H1 (cell line): ENCODE measurements at regions not wholly inside any gene's neighbourhood (a gene's known extent, or its start where the extent isn't known, plus 50 kb on each side); places are given as distances from the start of the nearest gene placed in this dataset.

Experiments used
- CTCF ChIA-PET: fragments of 300-600 bp; sonication (Branson Sonifier 250); formaldehyde crosslinking; loops from one replicate; lab custom pipeline; 2021; ENCODE audit not compliant: partially characterized antibody; lab: Charles Lee
- POLR2A ChIA-PET: fragments of 300-600 bp; sonication (Branson Sonifier 250); formaldehyde crosslinking; loops from one replicate; lab custom pipeline; 2021; ENCODE audit warnings: inconsistent platforms; ENCODE audit not compliant: partially characterized antibody; lab: Charles Lee
- DNase-seq, 2 experiments: peaks; one replicate each; pipeline versions ENCODE4 v3.0.0 to v3.0.0-alpha.2; 2010 to 2022; ENCODE audit warnings: low spot score in 2 of 2, low read depth in 1 of 2, mixed read lengths in 1 of 2
- FAIRE-seq: peaks from 2 replicates; lab custom pipeline; 2011; peaks lifted over from hg19 to GRCh38; lab: Jason Lieb, UNC
- H2AFZ ChIP-seq: 2 replicates; pipeline ENCODE4 v1.8.1; 2012; ENCODE audit warnings: low read length, inconsistent platforms
- H2AK5ac ChIP-seq: 2 replicates; pipeline ENCODE4 v1.6.1; 2013; ENCODE audit warnings: low read depth, low read length
- H2BK120ac ChIP-seq: replicated peaks from 2 replicates; pipeline ENCODE3; 2013; ENCODE audit warnings: low read depth, low read length, inconsistent platforms
- H2BK12ac ChIP-seq: 2 replicates; pipeline ENCODE4 v1.6.1; 2013; ENCODE audit warnings: low read depth, low read length
- H2BK15ac ChIP-seq: 2 replicates; pipeline ENCODE4 v1.6.1; 2013; ENCODE audit warnings: low read length
- H2BK20ac ChIP-seq: 2 replicates; pipeline ENCODE4 v1.6.1; 2013; ENCODE audit warnings: low read length
- H2BK5ac ChIP-seq: 2 replicates; pipeline ENCODE4 v1.6.1; 2013; ENCODE audit warnings: low read depth, low read length
- H3K14ac ChIP-seq: 2 replicates; pipeline ENCODE4 v1.6.1; 2013; ENCODE audit warnings: inconsistent platforms; ENCODE audit not compliant: insufficient read length
- H3K18ac ChIP-seq: 2 replicates; pipeline ENCODE4 v1.6.1; 2013; ENCODE audit warnings: low read length; ENCODE audit errors: extremely low read depth
- H3K23ac ChIP-seq: 2 replicates; pipeline ENCODE4 v1.6.1; 2013; ENCODE audit warnings: inconsistent platforms; ENCODE audit not compliant: insufficient read length
- H3K23me2 ChIP-seq: 2 replicates; pipeline ENCODE4 v1.6.1; 2013; ENCODE audit warnings: low read depth, low read length
- H3K27ac ChIP-seq: 2 replicates; pipeline ENCODE4 v1.6.1; 2011; ENCODE audit warnings: low read depth, low read length, inconsistent platforms
- H3K27me3 ChIP-seq, 4 experiments: replicated peaks in 1 of 4; 1 replicate in 1 of 4; 2 replicates in 3 of 4; pipeline versions ENCODE4 v1.6.1 to v1.8.1; 2011 to 2013; ENCODE audit warnings: low read length in 3 of 4, mild to moderate bottlenecking in 3 of 4, inconsistent platforms in 2 of 4, mixed read lengths in 2 of 4, moderate library complexity in 1 of 4; ENCODE audit not compliant: control insufficient read depth in 3 of 4, insufficient read depth in 3 of 4; ENCODE audit errors: extremely low read depth in 1 of 4
- H3K36me3 ChIP-seq, 4 experiments: 2 replicates each; pipeline versions ENCODE4 v1.6.1 to v1.8.1; 2011 to 2013; ENCODE audit warnings: mild to moderate bottlenecking in 4 of 4, low read length in 3 of 4, moderate library complexity in 2 of 4, control low read depth in 1 of 4, inconsistent platforms in 1 of 4; ENCODE audit not compliant: insufficient read depth in 4 of 4, control insufficient read depth in 2 of 4
- H3K4ac ChIP-seq: replicated peaks from 2 replicates; pipeline ENCODE3; 2013; ENCODE audit warnings: low read length, low read depth, mixed read lengths, inconsistent platforms; ENCODE audit not compliant: insufficient read length
- H3K4me1 ChIP-seq, 4 experiments: replicated peaks in 1 of 4; 1 replicate in 1 of 4; 2 replicates in 3 of 4; pipeline versions ENCODE4 v1.6.1 to v1.8.1; 2011 to 2013; ENCODE audit warnings: low read length in 3 of 4, inconsistent platforms in 2 of 4, mixed read lengths in 1 of 4; ENCODE audit not compliant: insufficient read depth in 4 of 4, control insufficient read depth in 3 of 4
- H3K4me2 ChIP-seq, 2 experiments: 2 replicates each; pipeline versions ENCODE4 v1.6.1 to v1.8.1; 2011 to 2013; ENCODE audit warnings: low read depth in 2 of 2, low read length in 2 of 2, control low read depth in 1 of 2, inconsistent platforms in 1 of 2, mild to moderate bottlenecking in 1 of 2; ENCODE audit not compliant: insufficient read depth in 1 of 2
- H3K4me3 ChIP-seq, 4 experiments: fragments of 200-600, 300-600 bp in 1 of 4; sonication (generic), shearing (Covaris generic), sonication (Bioruptor Twin) in 1 of 4; 2 replicates each; pipeline versions ENCODE4 v1.5.1 to v1.8.1; 2011 to 2016; ENCODE audit warnings: low read length in 4 of 4, low read depth in 3 of 4, control low read depth in 2 of 4, inconsistent platforms in 2 of 4, mild to moderate bottlenecking in 2 of 4, mixed read lengths in 1 of 4, moderate library complexity in 1 of 4; ENCODE audit not compliant: insufficient read depth in 2 of 4; ENCODE audit errors: extremely low read depth in 1 of 4
- H3K56ac ChIP-seq: replicated peaks from 2 replicates; pipeline ENCODE3; 2013; ENCODE audit warnings: low read depth, mild to moderate bottlenecking, mixed read lengths, low read length, inconsistent platforms; ENCODE audit not compliant: insufficient read length
- H3K79me1 ChIP-seq: 2 replicates; pipeline ENCODE4 v1.6.1; 2013; ENCODE audit warnings: low read depth, low read length, control low read depth
- H3K79me2 ChIP-seq, 2 experiments: 2 replicates each; pipeline versions ENCODE4 v1.6.1 to v1.8.1; 2012 to 2013; ENCODE audit warnings: low read length in 2 of 2, mild to moderate bottlenecking in 2 of 2, inconsistent platforms in 1 of 2; ENCODE audit not compliant: insufficient read depth in 2 of 2, control insufficient read depth in 1 of 2
- H3K9ac ChIP-seq, 4 experiments: replicated peaks in 1 of 4; 1 replicate in 1 of 4; 2 replicates in 3 of 4; pipeline versions ENCODE4 v1.6.1 to v1.8.1; 2011 to 2013; ENCODE audit warnings: low read depth in 3 of 4, low read length in 3 of 4, control low read depth in 2 of 4, mild to moderate bottlenecking in 2 of 4, moderate library complexity in 2 of 4, inconsistent platforms in 1 of 4; ENCODE audit errors: extremely low read depth in 1 of 4
- H3K9me3 ChIP-seq, 2 experiments: 2 replicates each; pipeline versions ENCODE4 v1.6.1 to v1.8.1; 2012 to 2013; ENCODE audit warnings: mild to moderate bottlenecking in 2 of 2, moderate library complexity in 2 of 2, control low read depth in 1 of 2, inconsistent platforms in 1 of 2, low read depth in 1 of 2, low read length in 1 of 2, mixed read lengths in 1 of 2; ENCODE audit not compliant: insufficient read depth in 2 of 2
- H4K20me1 ChIP-seq, 2 experiments: replicated peaks in 1 of 2; 2 replicates each; pipeline versions ENCODE3 to v1.8.1; 2011 to 2013; ENCODE audit warnings: inconsistent platforms in 2 of 2, low read length in 2 of 2, mild to moderate bottlenecking in 1 of 2; ENCODE audit not compliant: insufficient read depth in 2 of 2, control insufficient read depth in 1 of 2
- H4K5ac ChIP-seq: 2 replicates; pipeline ENCODE4 v1.6.1; 2013; ENCODE audit warnings: low read length, low read depth, mixed read lengths, inconsistent platforms; ENCODE audit not compliant: insufficient read length
- H4K8ac ChIP-seq: 2 replicates; pipeline ENCODE4 v1.8.0; 2013; ENCODE audit warnings: mild to moderate bottlenecking, moderate library complexity, low read length, inconsistent platforms; ENCODE audit not compliant: insufficient read depth; ENCODE audit errors: extremely low read depth
- H4K91ac ChIP-seq: replicated peaks from 2 replicates; pipeline ENCODE3; 2013; ENCODE audit warnings: low read length, mixed read lengths, inconsistent platforms; ENCODE audit not compliant: insufficient read length
- CTBP2 ChIP-seq: IDR thresholded peaks from 2 replicates; pipeline ENCODE4 v1.7.0; 2011; ENCODE audit warnings: borderline replicate concordance, mild to moderate bottlenecking, moderate library complexity, mixed read lengths, low read length; ENCODE audit not compliant: insufficient read depth, insufficient read length
- E2F6 ChIP-seq: IDR thresholded peaks from 2 replicates; pipeline ENCODE4 v1.6.1; 2012; ENCODE audit warnings: inconsistent platforms
- GTF2F1 ChIP-seq: IDR thresholded peaks from 2 replicates; pipeline ENCODE4 v1.6.1; 2012; ENCODE audit warnings: low read depth, low read length, improper control_type of control experiment, borderline replicate concordance
- HDAC2 ChIP-seq, 2 experiments: fragments of 300-600 bp in 1 of 2; sonication (generic) in 1 of 2; IDR thresholded peaks; 2 replicates each; pipeline ENCODE4 v1.6.1; 2011 to 2012; ENCODE audit warnings: low read depth in 2 of 2, low read length in 2 of 2, mild to moderate bottlenecking in 2 of 2, moderate library complexity in 2 of 2, borderline replicate concordance in 1 of 2, inconsistent platforms in 1 of 2
- KDM1A ChIP-seq: fragments of 200-600, 300-600 bp; sonication (generic); IDR thresholded peaks from 2 replicates; pipeline ENCODE4 v1.7.1; 2016; ENCODE audit warnings: mild to moderate bottlenecking, low read length, borderline replicate concordance
- POLR2AphosphoS5 ChIP-seq: IDR thresholded peaks from 2 replicates; pipeline ENCODE4 v1.6.1; 2011; ENCODE audit warnings: low read depth, low read length
- RAD21 ChIP-seq, 2 experiments: IDR thresholded peaks in 1 of 2; conservative IDR thresholded peaks in 1 of 2; 2 replicates each; pipeline ENCODE4 v1.6.1; 2011; ENCODE audit warnings: low read depth in 2 of 2, low read length in 2 of 2, improper control_type of control experiment in 1 of 2, inconsistent platforms in 1 of 2, mild to moderate bottlenecking in 1 of 2, moderate library complexity in 1 of 2
- SAP30 ChIP-seq: fragments of 300-600 bp; sonication (generic); IDR thresholded peaks from 2 replicates; pipeline ENCODE4 v1.7.1; 2012; ENCODE audit warnings: low read length, moderate library complexity, mild to moderate bottlenecking, inconsistent platforms; ENCODE audit not compliant: insufficient read depth, insufficient replicate concordance
- SP1 ChIP-seq: IDR thresholded peaks from 2 replicates; pipeline ENCODE4 v1.6.1; 2011; ENCODE audit warnings: low read depth, low read length
- SRF ChIP-seq: IDR thresholded peaks from 2 replicates; pipeline ENCODE4 v1.6.1; 2011; ENCODE audit warnings: mild to moderate bottlenecking, low read depth, low read length, moderate library complexity
- TAF7 ChIP-seq: optimal IDR thresholded peaks from 2 replicates; pipeline ENCODE3; 2011; ENCODE audit warnings: low read depth, mild to moderate bottlenecking, inconsistent platforms, low read length, moderate library complexity, borderline replicate concordance
- TCF12 ChIP-seq: IDR thresholded peaks from 2 replicates; pipeline ENCODE4 v1.6.1; 2011; ENCODE audit warnings: low read depth, mild to moderate bottlenecking, low read length
- TEAD4 ChIP-seq: IDR thresholded peaks from 2 replicates; pipeline ENCODE4 v1.6.1; 2012; ENCODE audit warnings: low read depth, low read length, inconsistent platforms, mixed read lengths
- YY1 ChIP-seq: IDR thresholded peaks from 2 replicates; pipeline ENCODE4 v1.6.1; 2011; ENCODE audit warnings: low read depth, mild to moderate bottlenecking, low read length
- WGBS, 2 experiments: shearing (Covaris generic) in 1 of 2; methylation state at CpG; one replicate each; pipeline versions ENCODE4 v1.1.6 to v1.1.7; 2013 to 2015; ENCODE audit warnings: low lambda C conversion rate in 2 of 2, mixed read lengths in 2 of 2, inconsistent platforms in 1 of 2, low coverage in 1 of 2, missing lambda C conversion rate in 1 of 2; ENCODE audit not compliant: insufficient replicate concordance in 2 of 2, insufficient coverage in 1 of 2, insufficient read length in 1 of 2; ENCODE audit errors: extremely low coverage in 1 of 2, missing lambda C conversion rate in 1 of 2; 5-methylcytosine and 5-hydroxymethylcytosine counted together

- Histone ChIP-seq H2BK12ac (no peak overlapping the region), H2BK120ac (no peak overlapping the region), H2BK15ac (no peak overlapping the region), H3K79me1 (no peaks in the 10 kb centered on the region), H3K36me3 (no peaks in the 10 kb centered on the region), H2AK5ac (no peak overlapping the region), H3K9me3 (no peaks in the 10 kb centered on the region), H3K27ac (no peak overlapping the region), H3K79me2 (no peaks in the 10 kb centered on the region), H3K23me2 (no peaks in the 10 kb centered on the region; the same call in 1 of the 2 replicates), H3K4me2 (no peak overlapping the region), H2BK5ac (no peak overlapping the region), H3K4ac (no peak overlapping the region), H3K14ac (no peak overlapping the region), H3K4me3 (no peak overlapping the region), H2AFZ (no peak overlapping the region), H3K23ac (no peak overlapping the region), H3K56ac (no peak overlapping the region), H4K91ac (no peak overlapping the region), H2BK20ac (no peak overlapping the region), H3K9ac (no peak overlapping the region), H3K4me1 (no peaks in the 10 kb centered on the region), H3K18ac (no peak overlapping the region), H4K5ac (no peak overlapping the region), H4K20me1 (no peaks in the 10 kb centered on the region), H3K27me3 (no peaks in the 10 kb centered on the region), H4K8ac (no peak overlapping the region)
- ChIA-PET CTCF (no interaction called here), POLR2A (no interaction called here)
- DNase-seq (no peak), FAIRE-seq (no peak)
- 96% methylated on average over 3 of the region's 3 CpGs; no CpG with 5 or more reads in 1 of the 2 experiments for WGBS, 2 experiments
- TF ChIP-seq CTBP2 (no peak), TEAD4 (no peak), TCF12 (no peak), GTF2F1 (no peak), KDM1A (no peak), SP1 (no peak), SAP30 (no peak), POLR2AphosphoS5 (no peak), SRF (no peak), HDAC2 (IDR thresholded peaks at IDR 0.05; ENCODE audit: borderline replicate concordance in 1 of 2, low read depth in 2 of 2, low read length in 2 of 2) (no peak), YY1 (no peak), RAD21 (IDR thresholded peaks at IDR 0.05 in 1 of 2, conservative IDR thresholded peaks at IDR 0.05 in 1 of 2; ENCODE audit: low read depth in 2 of 2, low read length in 2 of 2) (no peak), TAF7 (no peak), E2F6 (no peak)
Observed at GRCh38 chr1:105736349-105736748, 1320.1 kb upstream of the PRMT6 start.
